ENCODE measurements at regions not wholly inside any gene's neighbourhood (a gene's known extent, or its start where the extent isn't known, plus 50 kb on each side); places are given as distances from the start of the nearest gene placed in this dataset.

DNA sequence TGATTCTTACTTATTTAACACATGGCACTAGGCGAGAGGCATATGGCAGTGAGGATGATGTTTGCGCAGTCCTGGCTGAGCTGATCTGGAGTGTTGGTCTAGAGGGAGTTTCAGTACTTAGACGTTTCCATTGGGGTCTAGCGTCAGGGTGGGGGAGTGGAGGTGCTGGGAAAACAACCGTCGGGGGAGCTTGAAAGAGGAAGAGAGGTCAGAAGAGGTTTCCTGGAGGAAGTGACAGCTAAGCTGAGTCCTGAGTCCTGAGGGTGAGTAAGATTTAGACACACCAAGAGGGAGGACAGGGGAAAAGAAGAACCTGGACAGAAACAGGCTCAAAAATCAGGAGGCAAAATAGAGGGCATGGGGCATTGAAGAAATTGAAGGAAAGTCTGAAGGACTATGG lies 81.4 kb downstream of the ALOX5AP start:
- TF ChIP-seq, protein P1, sequence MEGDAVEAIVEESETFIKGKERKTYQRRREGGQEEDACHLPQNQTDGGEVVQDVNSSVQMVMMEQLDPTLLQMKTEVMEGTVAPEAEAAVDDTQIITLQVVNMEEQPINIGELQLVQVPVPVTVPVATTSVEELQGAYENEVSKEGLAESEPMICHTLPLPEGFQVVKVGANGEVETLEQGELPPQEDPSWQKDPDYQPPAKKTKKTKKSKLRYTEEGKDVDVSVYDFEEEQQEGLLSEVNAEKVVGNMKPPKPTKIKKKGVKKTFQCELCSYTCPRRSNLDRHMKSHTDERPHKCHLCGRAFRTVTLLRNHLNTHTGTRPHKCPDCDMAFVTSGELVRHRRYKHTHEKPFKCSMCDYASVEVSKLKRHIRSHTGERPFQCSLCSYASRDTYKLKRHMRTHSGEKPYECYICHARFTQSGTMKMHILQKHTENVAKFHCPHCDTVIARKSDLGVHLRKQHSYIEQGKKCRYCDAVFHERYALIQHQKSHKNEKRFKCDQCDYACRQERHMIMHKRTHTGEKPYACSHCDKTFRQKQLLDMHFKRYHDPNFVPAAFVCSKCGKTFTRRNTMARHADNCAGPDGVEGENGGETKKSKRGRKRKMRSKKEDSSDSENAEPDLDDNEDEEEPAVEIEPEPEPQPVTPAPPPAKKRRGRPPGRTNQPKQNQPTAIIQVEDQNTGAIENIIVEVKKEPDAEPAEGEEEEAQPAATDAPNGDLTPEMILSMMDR (IDR thresholded peaks at IDR 0.05), result no peak
- TF ChIP-seq POLR2A (IDR thresholded peaks at IDR 0.05) (no peak), POLR2AphosphoS5 (IDR thresholded peaks at IDR 0.05; ENCODE audit: insufficient read depth in 1 of 2, low read depth in 1 of 2) (no peak)
- no peaks in the 10 kb centered on the region for H3K4me1 ChIP-seq
- no peaks in the 10 kb centered on the region for H3K27me3 ChIP-seq
- H3K4me3 ChIP-seq, result no peak overlapping the region
- no peaks in the 10 kb centered on the region for H3K36me3 ChIP-seq
- no peak overlapping the region for H3K27ac ChIP-seq
- intact Hi-C loops (cut with DNase I), result no loop called here
- no peak for DNase-seq (ENCODE audit: extremely low spot score in 2 of 2)
- H3K9me3 ChIP-seq, result no peaks in the 10 kb centered on the region

DNA sequence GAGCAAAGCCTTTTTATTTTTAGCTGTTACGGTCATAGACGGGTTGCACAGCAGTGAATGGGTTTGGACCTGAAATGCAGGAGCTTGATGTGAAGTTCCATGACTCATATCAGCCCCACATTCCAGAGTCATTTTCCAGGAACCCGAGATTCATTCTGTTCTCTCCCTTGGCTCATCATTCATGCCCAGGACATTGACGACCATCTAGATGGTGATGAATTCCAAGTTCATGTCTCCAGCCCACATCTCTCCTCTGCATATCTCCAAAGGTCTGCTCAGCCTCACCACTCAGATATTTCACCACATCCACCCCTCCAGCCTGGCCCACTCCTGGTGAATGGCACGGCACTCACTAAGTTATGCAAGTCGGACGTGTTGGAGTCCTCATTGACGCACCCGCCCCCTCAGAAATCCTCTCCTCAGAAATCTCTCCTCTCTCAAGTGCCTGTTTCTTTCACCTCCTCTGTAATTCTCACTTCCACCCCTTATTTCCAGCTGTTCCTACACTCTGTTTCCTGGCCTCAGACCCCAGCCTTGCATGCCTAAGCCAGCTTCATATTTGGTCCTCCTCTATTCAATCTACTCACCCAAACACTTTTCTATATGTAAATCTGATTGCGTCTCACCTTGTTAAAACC lies 83.1 kb downstream of the ALOX5AP start:
- TF ChIP-seq, protein P1 (IDR thresholded peaks at IDR 0.05), result no peak
- TF ChIP-seq POLR2A (IDR thresholded peaks at IDR 0.05) (no peak), POLR2AphosphoS5 (IDR thresholded peaks at IDR 0.05; ENCODE audit: insufficient read depth in 1 of 2, low read depth in 1 of 2) (no peak)
- DNase-seq (ENCODE audit: extremely low spot score in 2 of 2), result no peak
- H3K4me1 ChIP-seq, result no peaks in the 10 kb centered on the region
- no peaks in the 10 kb centered on the region for H3K9me3 ChIP-seq
- no peaks in the 10 kb centered on the region for H3K36me3 ChIP-seq
- H3K4me3 ChIP-seq, result no peak overlapping the region
- no peaks in the 10 kb centered on the region for H3K27me3 ChIP-seq
- no peak overlapping the region for H3K27ac ChIP-seq
- intact Hi-C loops (cut with DNase I), result no loop called here

DNA sequence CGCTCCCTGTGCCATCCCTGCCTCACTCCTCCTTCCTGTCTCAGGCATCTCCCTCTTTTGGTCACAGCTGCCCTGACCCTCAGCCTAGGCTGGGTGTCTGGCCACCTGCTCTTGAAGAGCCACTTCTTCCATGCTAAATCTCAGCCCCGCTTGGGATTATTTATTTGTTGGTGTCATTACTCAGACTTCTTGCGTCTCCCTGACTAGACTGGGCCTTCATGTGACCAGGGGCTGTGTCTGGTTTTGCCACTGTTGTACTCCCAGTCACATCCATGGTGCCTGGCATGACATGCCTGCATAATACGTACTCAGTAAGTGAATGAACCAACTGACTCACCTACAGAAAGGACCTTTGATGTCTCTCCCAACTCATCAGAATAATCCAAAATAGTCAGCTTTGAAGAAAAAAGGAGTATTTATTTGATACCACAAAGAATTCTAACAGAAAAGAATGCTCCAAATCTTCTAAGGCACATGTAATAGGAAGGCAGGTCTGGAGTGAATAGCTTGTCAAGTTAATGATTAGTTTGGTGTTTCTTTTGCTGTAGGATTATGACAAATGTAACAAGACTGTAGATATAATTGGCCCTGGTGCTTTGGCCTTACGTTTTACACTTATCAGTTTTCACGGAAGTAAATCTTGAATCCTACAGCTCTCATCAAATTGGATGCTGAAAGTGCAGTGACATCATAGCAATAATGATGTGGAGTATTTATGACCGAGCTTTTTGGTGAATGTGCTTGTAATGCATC lies 84.0 kb downstream of the ALOX5AP start:
- Histone ChIP-seq H3K36me3 (no peaks in the 10 kb centered on the region), H3K4me3 (no peak overlapping the region), H3K27ac (no peak overlapping the region), H3K4me1 (no peaks in the 10 kb centered on the region), H3K9me3 (no peaks in the 10 kb centered on the region), H3K27me3 (no peaks in the 10 kb centered on the region)
- DNase-seq (ENCODE audit: extremely low spot score in 2 of 2), result no peak
- intact Hi-C loops (cut with DNase I), result no loop called here
- no peak for TF ChIP-seq POLR2AphosphoS5 (IDR thresholded peaks at IDR 0.05; ENCODE audit: insufficient read depth in 1 of 2, low read depth in 1 of 2)
- TF ChIP-seq POLR2A (IDR thresholded peaks at IDR 0.05), result no peak
- TF ChIP-seq, protein P1 (IDR thresholded peaks at IDR 0.05), result no peak

DNA sequence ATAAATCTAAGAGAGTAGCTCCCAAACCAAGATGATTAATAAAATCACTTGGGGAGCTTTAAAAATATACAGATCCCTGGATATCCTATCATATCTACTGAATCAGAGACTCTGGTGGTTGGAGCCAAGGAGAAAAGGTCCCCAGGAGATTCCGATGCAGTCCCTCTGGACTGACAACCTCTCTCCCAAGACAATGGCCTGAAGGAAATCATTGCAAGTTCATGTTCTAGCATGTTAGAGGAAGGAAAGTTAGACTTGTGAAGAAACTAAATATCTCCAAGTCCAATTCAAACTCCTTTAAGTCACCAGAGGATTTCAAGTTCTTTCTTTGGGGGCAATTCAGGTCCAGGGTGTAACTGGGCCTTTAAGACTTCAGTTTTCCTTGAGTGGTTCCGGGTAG lies 84.7 kb upstream of the MEDAG start:
- Histone ChIP-seq H3K27me3 (no peaks in the 10 kb centered on the region), H3K27ac (no peak overlapping the region), H3K9me3 (no peaks in the 10 kb centered on the region), H3K36me3 (no peaks in the 10 kb centered on the region), H3K4me1 (no peaks in the 10 kb centered on the region), H3K4me3 (no peak overlapping the region)
- TF ChIP-seq, protein P1 (IDR thresholded peaks at IDR 0.05), result no peak
- TF ChIP-seq POLR2A (IDR thresholded peaks at IDR 0.05), result no peak
- no peak for TF ChIP-seq POLR2AphosphoS5 (IDR thresholded peaks at IDR 0.05; ENCODE audit: insufficient read depth in 1 of 2, low read depth in 1 of 2)
- DNase-seq (ENCODE audit: extremely low spot score in 2 of 2), result no peak
- intact Hi-C loops (cut with DNase I), result no loop called here

DNA sequence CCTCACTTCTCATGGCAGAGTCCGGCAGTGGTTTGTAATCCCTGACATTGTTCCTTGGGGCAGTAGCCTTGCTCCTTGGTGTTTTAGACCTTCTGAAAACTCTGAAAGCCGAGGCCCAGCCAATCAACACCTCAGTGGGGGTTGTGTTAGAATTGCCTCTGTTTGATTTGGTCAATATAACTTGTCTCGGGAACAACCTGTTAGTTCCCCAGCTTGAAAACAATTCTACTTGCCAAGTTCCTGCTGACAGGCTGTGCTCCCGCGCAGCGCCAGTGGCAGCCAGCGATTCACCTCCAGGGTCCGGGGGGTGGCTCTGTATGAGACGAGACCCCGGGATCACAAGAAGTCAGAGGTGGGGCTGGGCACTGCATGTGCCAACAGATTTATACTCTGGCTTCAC lies 81.4 kb upstream of the MEDAG start:
- Histone ChIP-seq H3K27me3 (no peaks in the 10 kb centered on the region), H3K4me3 (no peak overlapping the region), H3K4me1 (no peaks in the 10 kb centered on the region), H3K27ac (no peak overlapping the region), H3K9me3 (no peaks in the 10 kb centered on the region), H3K36me3 (no peaks in the 10 kb centered on the region)
- no peak for TF ChIP-seq POLR2A (IDR thresholded peaks at IDR 0.05)
- TF ChIP-seq, protein P1 (IDR thresholded peaks at IDR 0.05), result no peak
- no peak for TF ChIP-seq POLR2AphosphoS5 (IDR thresholded peaks at IDR 0.05; ENCODE audit: insufficient read depth in 1 of 2, low read depth in 1 of 2)
- intact Hi-C loops (cut with DNase I), result no loop called here
- DNase-seq (ENCODE audit: extremely low spot score in 2 of 2), result no peak
